GM20000 (cell line): ENCODE measurements at regions not wholly inside any gene's neighbourhood (a gene's known extent, or its start where the extent isn't known, plus 50 kb on each side); places are given as distances from the start of the nearest gene placed in this dataset.

ENCODE experiments used
- DNase-seq: peaks from one replicate; pipeline ENCODE4 v3.0.0; 2012; ENCODE audit warnings: low spot score
- TF ChIP-seq, protein P1 (sequence below): IDR thresholded peaks from 2 replicates; pipeline ENCODE4 v1.5.1; 2012; ENCODE audit warnings: mild to moderate bottlenecking, control low read depth; ENCODE audit errors: extremely low read depth, missing control alignments

DNA sequence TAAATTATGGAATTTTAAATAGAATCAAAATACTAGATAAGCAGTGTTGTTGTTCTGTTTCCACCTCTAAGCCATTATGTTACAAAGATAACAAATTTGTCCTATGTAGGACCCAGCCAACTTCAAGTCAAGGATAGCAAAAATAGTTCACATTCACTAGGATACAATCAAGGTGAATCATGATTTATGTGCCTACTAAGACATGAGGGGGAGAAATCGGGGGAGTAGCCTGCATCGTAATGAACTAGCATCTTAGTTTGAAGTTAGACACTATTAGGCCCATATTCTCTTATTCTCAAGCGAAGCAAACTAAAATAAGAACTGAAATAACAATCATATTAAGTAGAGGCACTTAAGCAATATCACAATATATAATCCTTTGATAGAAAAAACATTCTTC is 779.4 kb upstream of the PCDH9 start:
- TF ChIP-seq, protein P1, sequence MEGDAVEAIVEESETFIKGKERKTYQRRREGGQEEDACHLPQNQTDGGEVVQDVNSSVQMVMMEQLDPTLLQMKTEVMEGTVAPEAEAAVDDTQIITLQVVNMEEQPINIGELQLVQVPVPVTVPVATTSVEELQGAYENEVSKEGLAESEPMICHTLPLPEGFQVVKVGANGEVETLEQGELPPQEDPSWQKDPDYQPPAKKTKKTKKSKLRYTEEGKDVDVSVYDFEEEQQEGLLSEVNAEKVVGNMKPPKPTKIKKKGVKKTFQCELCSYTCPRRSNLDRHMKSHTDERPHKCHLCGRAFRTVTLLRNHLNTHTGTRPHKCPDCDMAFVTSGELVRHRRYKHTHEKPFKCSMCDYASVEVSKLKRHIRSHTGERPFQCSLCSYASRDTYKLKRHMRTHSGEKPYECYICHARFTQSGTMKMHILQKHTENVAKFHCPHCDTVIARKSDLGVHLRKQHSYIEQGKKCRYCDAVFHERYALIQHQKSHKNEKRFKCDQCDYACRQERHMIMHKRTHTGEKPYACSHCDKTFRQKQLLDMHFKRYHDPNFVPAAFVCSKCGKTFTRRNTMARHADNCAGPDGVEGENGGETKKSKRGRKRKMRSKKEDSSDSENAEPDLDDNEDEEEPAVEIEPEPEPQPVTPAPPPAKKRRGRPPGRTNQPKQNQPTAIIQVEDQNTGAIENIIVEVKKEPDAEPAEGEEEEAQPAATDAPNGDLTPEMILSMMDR: no peak
- no peak for DNase-seq

DNA sequence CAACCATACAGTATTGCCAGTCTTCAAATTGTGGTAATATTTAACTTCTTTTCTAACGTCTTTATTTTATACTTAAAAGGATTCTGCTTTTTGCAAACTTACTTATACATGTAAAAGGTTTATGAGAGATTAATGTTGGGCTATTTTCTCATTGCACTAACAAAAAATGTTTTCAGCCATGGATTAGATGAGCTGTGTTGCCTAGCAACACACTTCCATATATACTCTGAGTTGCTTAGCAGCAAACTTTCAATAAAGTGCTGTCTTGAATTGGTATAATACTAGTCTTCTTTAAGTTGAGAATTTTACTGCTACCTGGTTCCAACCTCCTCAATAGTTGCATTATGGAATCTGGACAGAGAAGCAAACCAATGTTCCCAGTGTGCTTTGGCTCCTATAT is 777.4 kb upstream of the PCDH9 start:
- TF ChIP-seq, protein P1: no peak
- DNase-seq: no peak

DNA sequence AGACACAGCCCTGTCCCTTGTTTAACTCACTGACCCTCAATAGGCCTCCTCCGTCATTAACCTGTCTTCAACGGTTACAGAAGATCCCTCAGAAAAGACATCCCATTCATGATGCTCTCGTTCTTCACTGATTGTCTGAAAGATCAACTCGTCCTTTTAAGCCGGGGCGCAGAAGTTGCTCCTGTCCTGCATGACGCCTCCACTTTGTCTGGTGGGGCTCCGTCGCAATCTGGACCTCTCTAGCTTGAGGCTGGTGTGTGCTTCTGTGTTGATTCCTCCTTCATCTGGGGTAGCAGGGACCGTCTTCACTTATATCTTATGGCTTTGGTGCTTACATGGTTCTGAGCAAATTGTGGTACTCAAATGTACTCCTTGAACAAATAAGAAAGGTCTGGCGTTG is 766.0 kb upstream of the PCDH9 start:
- TF ChIP-seq, protein P1: no peak
- DNase-seq: no peak

DNA sequence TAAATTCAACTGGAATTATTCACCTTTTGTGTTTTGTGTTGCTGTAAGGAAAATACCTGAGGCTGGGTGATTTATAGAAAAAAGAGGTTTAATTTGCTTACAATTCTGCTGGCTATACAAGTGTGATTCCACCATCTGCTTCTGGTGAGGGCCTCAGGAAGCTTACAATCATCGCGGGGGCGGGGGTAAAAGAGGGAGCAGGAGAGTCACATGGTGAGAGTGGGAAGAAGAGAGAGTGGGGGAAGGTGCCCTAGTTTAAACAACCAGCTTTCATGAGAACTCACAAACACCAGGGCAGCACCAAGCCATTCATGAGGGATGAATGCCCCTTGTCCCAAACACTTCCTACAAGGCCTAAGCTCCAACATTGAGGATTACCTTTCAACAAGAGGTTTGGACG is 760.7 kb upstream of the PCDH9 start:
- no peak for DNase-seq
- TF ChIP-seq, protein P1: no peak

DNA sequence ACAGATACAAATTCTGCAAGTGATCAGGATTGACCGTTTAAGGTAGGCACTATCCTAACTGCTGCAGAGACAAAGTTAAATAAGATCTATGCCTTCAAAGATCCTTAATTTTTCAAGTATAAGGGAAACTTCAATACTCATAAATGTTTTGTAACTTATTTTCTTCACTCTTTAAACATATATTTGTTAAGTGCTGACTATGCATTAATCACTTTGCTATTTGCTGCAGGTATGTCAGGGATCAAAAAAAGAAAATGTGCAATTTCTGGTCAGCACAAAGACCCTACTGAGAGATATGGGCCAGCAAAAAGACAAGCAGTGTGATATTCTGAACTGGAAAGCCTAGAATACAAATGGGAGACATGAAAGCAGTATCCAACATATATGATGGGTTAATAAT is 756.1 kb upstream of the PCDH9 start:
- DNase-seq: no peak
- TF ChIP-seq, protein P1: no peak

DNA sequence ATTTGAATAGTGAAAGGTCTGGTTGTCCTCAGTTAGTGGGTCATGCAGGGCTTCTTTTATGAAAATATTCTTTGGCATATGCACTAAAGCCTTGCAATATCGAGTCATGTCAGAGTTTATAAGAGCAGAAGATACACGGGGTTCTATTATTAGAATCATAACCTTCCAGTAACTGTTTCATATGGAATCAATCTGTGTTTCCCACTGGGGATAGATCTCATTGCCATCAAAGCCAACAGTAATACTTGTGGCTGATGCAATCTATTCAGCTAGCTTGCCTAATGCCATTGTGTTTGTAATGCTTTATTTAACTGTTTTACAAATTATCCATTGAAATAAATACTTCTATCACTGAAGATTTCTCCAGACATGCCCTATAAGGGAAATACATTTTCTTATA is 746.9 kb upstream of the PCDH9 start:
- TF ChIP-seq, protein P1: no peak
- no peak for DNase-seq

DNA sequence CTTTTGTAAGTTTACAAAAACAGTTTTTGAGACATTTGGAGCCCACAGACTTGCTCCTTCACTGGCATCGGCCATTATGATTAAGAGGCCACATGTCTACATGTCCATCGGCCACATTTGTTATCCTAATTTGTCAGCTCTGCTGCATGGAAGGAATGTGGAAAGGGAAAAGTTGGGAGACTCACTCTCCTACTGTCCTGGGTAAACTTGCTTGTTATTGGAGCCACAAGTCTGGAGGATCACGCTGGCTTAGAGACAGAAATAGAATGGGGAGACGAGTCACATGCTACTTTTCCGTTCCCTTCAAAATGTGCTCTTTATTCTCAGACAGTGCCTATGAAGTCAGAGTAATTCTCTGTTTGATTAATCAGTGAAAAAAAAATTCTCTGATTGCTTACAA is 741.2 kb upstream of the PCDH9 start:
- no peak for DNase-seq
- TF ChIP-seq, protein P1: no peak
